C4-2B (cell line): ENCODE measurements at regions not wholly inside any gene's neighbourhood (a gene's known extent, or its start where the extent isn't known, plus 50 kb on each side); places are given as distances from the start of the nearest gene placed in this dataset.
"Not testable (repeated sequence)": the region's sequence is repeated elsewhere in the genome, so short reads cannot be mapped to it uniquely, and the experiment has no call there.

ENCODE experiments used
- H3K27ac ChIP-seq: fragments of 450-650 bp; 2 replicates; pipeline ENCODE4 v1.5.1; 2017
- ZFX ChIP-seq: fragments of 450-650 bp; IDR thresholded peaks from 2 replicates; pipeline ENCODE4 v1.6.1; 2017
- TF ChIP-seq, protein P1 (sequence below): fragments of 450-650 bp; conservative IDR thresholded peaks from 2 replicates; pipeline ENCODE4 v1.5.1; 2017; ENCODE audit warnings: mild to moderate bottlenecking

DNA sequence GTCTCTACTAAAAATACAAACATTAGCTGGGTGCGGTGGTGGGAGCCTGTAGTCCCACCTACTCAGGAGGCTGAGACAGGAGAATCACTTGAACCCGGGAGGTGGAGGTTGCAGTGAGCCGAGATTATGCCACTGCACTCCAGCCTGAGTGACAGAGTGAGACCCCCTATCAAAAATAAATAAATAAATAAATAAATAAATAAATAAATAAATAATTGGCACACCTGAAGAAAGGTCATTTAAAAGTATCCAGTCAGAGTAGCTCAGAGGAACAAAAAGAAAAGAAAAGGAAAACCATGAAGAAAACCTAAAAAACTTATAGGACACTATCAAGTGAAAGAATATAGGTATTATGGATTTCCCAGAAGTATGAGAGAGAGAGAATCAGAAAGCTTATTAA, 330.1 kb upstream of the AR start:
- not testable (repeated sequence) for H3K27ac ChIP-seq

DNA sequence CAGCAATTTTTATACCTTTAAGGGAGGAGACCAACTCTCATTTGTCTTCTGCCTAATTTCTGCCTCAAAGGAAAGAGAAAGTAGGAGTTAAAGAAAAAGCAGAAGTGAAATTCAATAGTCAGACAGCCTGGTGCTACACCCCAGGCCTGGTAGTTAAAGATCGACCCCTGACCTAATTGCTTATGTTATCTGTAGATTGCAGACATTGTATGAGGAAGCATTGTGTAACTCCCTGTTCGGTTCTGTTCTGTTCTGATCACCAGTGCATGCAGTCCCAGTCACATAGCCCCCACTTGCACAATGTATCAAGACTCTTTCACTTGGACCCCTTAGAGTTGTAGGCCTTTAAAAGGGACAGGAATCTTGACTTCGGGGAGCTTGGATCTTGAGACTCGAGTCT, 335.9 kb upstream of the AR start:
- H3K27ac ChIP-seq: no peak overlapping the region

DNA sequence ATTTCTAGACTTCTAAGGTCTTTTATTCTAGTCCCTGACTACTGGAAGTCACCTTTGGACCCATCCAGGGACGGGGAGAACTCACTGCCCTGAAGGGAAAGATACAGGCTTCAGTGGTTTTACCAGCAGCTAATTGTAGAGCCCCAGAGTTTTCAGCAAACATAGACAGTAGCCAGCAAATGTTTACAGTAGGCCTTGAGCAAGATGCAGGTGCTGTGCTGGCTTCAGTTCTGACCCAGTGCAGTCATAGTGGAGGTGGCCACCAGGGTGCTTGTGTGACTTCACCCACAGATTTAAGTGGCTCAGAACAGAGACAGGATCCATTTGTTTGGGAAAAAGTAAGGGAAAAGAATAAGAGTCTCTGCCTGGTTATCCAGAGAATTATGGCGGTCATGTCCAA, 384.4 kb upstream of the AR start:
- TF ChIP-seq, protein P1, sequence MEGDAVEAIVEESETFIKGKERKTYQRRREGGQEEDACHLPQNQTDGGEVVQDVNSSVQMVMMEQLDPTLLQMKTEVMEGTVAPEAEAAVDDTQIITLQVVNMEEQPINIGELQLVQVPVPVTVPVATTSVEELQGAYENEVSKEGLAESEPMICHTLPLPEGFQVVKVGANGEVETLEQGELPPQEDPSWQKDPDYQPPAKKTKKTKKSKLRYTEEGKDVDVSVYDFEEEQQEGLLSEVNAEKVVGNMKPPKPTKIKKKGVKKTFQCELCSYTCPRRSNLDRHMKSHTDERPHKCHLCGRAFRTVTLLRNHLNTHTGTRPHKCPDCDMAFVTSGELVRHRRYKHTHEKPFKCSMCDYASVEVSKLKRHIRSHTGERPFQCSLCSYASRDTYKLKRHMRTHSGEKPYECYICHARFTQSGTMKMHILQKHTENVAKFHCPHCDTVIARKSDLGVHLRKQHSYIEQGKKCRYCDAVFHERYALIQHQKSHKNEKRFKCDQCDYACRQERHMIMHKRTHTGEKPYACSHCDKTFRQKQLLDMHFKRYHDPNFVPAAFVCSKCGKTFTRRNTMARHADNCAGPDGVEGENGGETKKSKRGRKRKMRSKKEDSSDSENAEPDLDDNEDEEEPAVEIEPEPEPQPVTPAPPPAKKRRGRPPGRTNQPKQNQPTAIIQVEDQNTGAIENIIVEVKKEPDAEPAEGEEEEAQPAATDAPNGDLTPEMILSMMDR: no peak
- no peak for TF ChIP-seq ZFX
- H3K27ac ChIP-seq: no peak overlapping the region

More for the DNA sequence above, 335.9 kb upstream of the AR start:
- TF ChIP-seq, protein P1: no peak
- no peak for TF ChIP-seq ZFX

DNA sequence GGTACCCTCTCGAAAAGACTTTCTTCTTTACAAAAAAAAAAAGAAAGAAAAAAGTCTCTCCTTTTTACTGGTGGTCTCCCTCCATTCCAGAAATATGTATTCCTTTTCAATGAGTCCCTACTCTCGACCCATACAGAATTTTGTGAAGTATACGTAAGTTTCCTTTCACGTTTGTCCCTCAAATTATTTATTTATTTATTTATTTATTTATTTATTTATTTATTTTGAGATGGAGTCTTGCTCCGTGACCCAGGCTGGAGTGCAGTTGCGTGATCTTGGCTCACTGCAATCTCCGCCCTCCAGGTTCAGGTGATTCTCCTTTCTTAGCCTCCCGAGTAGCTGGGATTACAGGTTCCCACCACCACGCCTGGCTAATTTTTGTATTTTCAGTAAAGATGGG, 429.2 kb upstream of the AR start:
- H3K27ac ChIP-seq: no peak overlapping the region
- TF ChIP-seq, protein P1: no peak
- TF ChIP-seq ZFX: no peak

DNA sequence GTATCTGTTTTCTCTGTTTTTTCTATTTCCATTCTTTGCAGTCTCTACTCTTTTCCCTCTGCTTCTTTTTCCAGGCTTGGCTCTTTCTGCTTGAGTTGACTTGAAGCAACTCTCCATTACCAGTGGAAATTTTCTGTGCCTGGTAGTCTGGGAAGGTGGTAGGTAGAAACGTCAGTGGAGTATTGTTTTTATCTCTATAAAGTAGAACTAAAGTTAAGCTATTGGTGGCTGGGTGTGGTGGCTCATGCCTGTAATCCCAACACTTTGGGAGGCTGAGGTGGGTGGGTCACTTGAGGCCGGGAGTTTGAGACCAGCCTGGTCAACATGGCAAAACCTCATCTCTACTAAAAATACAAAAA, 438.1 kb upstream of the AR start:
- H3K27ac ChIP-seq: peak overlapping the region; percentile 93

DNA sequence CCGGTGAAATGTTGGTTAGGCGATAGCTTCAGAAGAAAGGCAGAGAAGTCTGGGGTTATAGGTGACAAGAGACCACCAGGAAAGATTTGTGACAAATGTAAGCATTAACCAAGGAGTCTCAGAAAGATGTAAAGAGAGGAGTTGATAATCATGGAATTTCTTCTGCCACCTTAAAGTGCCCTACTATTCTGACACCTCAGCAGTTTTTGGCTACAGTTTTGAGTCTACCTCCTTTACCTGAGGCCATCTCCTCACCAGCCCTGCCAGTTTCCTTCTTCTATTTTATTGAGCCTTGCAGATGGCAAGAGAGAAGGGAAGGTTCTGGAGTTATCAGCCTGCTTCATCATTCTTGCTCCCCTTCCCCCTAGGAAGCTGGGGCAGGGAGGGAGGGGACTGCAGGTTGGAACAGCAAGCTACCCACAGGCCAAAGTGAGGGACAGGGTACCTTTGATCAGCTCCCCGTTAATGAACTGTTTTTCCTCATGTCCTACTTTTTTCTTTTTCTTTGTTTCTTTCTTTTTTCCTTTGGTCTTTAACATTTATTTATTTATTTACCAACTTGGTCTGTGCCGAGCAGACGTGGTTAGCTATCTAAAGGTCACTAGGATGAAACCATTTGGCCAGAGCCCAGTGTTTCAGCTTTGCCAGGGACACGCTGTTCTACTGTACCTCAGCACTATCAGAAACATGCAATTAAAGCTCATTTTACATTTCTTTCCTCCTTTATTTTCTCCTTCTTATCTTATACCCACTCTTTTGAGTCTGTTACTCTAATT, 438.7 kb upstream of the AR start:
- TF ChIP-seq, protein P1: no peak
- no peak for TF ChIP-seq ZFX
- H3K27ac ChIP-seq: peak overlapping the region; percentile 93

More for the DNA sequence above, 438.1 kb upstream of the AR start:
- TF ChIP-seq, protein P1: no peak
- no peak for TF ChIP-seq ZFX

DNA sequence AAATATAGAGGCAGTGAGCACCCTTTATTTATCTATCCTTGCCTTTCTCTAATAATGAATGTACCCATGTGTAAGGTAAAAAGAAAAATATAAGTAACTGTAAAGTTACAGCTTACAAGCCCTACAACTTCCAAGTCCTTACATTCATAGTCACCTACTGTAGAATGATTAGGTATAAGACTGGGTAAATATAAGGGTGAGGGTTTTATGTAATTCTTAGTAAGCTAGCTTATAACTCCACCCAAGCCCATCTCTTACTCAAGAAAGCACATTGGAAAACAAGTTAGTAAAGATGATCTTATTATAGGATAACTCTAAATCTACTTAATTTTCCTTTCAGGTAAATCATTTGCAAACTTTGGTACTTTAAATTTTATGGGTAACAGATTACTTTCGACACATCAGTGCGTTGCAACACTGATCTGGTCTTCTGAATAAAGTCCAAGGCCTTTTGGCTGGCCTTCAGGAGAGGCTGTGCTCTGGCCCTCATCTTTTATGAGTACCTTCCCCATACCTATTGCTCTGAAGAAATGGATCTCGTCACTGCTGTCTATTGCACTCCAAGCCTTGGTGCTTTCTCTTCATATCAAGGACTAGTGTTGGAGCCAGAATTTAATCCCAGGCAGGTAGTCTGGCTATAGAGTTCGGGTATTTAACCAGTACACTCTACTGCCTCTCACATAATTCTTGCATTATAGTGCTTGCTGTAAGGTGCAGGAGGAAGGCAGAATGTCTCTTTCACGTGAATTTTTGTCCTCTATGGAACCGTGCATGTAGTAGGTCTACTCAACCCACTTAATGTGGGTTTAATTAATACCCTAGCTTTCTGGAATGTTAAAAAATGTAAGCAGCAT, 443.6 kb upstream of the AR start:
- TF ChIP-seq, protein P1: no peak
- no peak for TF ChIP-seq ZFX
- no peak overlapping the region for H3K27ac ChIP-seq
